ENCODE measurements at regions not wholly inside any gene's neighbourhood (a gene's known extent, or its start where the extent isn't known, plus 50 kb on each side); places are given as distances from the start of the nearest gene placed in this dataset.
A peak's percentile ranks its signal among the peaks of the same experiment; 100 is the strongest.

GRCh38 chr6:130672153-130672552, 155.1 kb upstream of the SMLR1 start:
- H4K20me1 ChIP-seq (ENCODE audit: control insufficient read depth, extremely low read depth, insufficient read depth, low read length) = no peaks in the 10 kb centered on the region
- H3K9me3 ChIP-seq (ENCODE audit: control insufficient read depth, insufficient read depth, low read depth, low read length) = no peaks in the 10 kb centered on the region
- H3K4me3 ChIP-seq (replicated peaks in 1 of 4; ENCODE audit: control extremely low read depth in 1 of 4, insufficient read depth in 1 of 4, low read depth in 3 of 4, low read length in 4 of 4) = no peak overlapping the region
- no peaks in the 10 kb centered on the region for H3K79me2 ChIP-seq (ENCODE audit: control insufficient read depth, insufficient read depth, low read length)
- H3K4me2 ChIP-seq (ENCODE audit: extremely low read depth, insufficient read depth, low read length) = no peak overlapping the region
- H3K9ac ChIP-seq (ENCODE audit: insufficient read depth, low read length) = no peak overlapping the region
- H3K36me3 ChIP-seq (ENCODE audit: control insufficient read depth, insufficient read depth, low read length) = no peaks in the 10 kb centered on the region
- no peak for TF ChIP-seq EZH2 (IDR thresholded peaks at IDR 0.05; ENCODE audit: low read length, missing control alignments)
- TF ChIP-seq, protein P1, sequence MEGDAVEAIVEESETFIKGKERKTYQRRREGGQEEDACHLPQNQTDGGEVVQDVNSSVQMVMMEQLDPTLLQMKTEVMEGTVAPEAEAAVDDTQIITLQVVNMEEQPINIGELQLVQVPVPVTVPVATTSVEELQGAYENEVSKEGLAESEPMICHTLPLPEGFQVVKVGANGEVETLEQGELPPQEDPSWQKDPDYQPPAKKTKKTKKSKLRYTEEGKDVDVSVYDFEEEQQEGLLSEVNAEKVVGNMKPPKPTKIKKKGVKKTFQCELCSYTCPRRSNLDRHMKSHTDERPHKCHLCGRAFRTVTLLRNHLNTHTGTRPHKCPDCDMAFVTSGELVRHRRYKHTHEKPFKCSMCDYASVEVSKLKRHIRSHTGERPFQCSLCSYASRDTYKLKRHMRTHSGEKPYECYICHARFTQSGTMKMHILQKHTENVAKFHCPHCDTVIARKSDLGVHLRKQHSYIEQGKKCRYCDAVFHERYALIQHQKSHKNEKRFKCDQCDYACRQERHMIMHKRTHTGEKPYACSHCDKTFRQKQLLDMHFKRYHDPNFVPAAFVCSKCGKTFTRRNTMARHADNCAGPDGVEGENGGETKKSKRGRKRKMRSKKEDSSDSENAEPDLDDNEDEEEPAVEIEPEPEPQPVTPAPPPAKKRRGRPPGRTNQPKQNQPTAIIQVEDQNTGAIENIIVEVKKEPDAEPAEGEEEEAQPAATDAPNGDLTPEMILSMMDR (conservative IDR thresholded peaks at IDR 0.05 in 1 of 2, IDR thresholded peaks at IDR 0.05 in 1 of 2; ENCODE audit: low read depth in 1 of 2, low read length in 2 of 2) = no peak
- no peaks in the 10 kb centered on the region for H3K27me3 ChIP-seq (ENCODE audit: control insufficient read depth, insufficient read depth, low read length)
- H2AFZ ChIP-seq (ENCODE audit: low read length) = no peak overlapping the region
- DNase-seq (ENCODE audit: low read depth in 2 of 2) = no peak
- H3K4me1 ChIP-seq (ENCODE audit: control insufficient read depth, extremely low read depth, insufficient read depth, low read length) = peaks cover 2% of the 10 kb centered on the region
- H3K27ac ChIP-seq (ENCODE audit: insufficient read depth, low read length) = no peak overlapping the region

DNA sequence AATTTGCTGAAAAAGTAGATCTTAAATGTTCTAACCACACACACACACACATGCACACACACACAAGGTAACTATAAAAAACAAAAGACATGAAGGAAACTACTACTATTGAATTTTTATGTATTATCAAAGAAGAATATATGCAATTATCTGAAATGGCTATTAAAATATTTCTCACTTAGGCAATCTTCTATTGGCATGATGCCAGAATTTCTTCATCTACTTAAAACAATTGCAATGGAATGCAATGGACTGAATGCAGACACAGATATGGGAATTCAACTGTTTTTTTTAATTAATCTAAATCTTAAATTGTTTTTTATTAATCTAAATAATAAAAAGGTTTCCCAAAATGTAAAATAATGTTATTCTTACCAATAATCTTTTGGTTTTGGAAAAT, 152.6 kb upstream of the SMLR1 start:
- Histone ChIP-seq H4K20me1 (ENCODE audit: control insufficient read depth, extremely low read depth, insufficient read depth, low read length) (no peaks in the 10 kb centered on the region), H3K4me3 (replicated peaks in 1 of 4; ENCODE audit: control extremely low read depth in 1 of 4, insufficient read depth in 1 of 4, low read depth in 3 of 4, low read length in 4 of 4) (no peak overlapping the region), H3K4me2 (ENCODE audit: extremely low read depth, insufficient read depth, low read length) (no peak overlapping the region), H3K36me3 (ENCODE audit: control insufficient read depth, insufficient read depth, low read length) (no peaks in the 10 kb centered on the region), H3K79me2 (ENCODE audit: control insufficient read depth, insufficient read depth, low read length) (no peaks in the 10 kb centered on the region), H3K4me1 (ENCODE audit: control insufficient read depth, extremely low read depth, insufficient read depth, low read length) (peaks cover 2% of the 10 kb centered on the region), H3K27ac (ENCODE audit: insufficient read depth, low read length) (no peak overlapping the region), H3K27me3 (ENCODE audit: control insufficient read depth, insufficient read depth, low read length) (no peaks in the 10 kb centered on the region), H2AFZ (ENCODE audit: low read length) (no peak overlapping the region), H3K9ac (ENCODE audit: insufficient read depth, low read length) (no peak overlapping the region), H3K9me3 (ENCODE audit: control insufficient read depth, insufficient read depth, low read depth, low read length) (no peaks in the 10 kb centered on the region)
- DNase-seq (ENCODE audit: low read depth in 2 of 2) = peak in 1 of 2 donors; percentile 57
- TF ChIP-seq, protein P1 (conservative IDR thresholded peaks at IDR 0.05 in 1 of 2, IDR thresholded peaks at IDR 0.05 in 1 of 2; ENCODE audit: low read depth in 1 of 2, low read length in 2 of 2) = no peak
- TF ChIP-seq EZH2 (IDR thresholded peaks at IDR 0.05; ENCODE audit: low read length, missing control alignments) = no peak

- Histone ChIP-seq H3K27ac (ENCODE audit: insufficient read depth, low read length) (no peak overlapping the region), H4K20me1 (ENCODE audit: control insufficient read depth, extremely low read depth, insufficient read depth, low read length) (no peaks in the 10 kb centered on the region), H3K9me3 (ENCODE audit: control insufficient read depth, insufficient read depth, low read depth, low read length) (no peaks in the 10 kb centered on the region), H3K36me3 (ENCODE audit: control insufficient read depth, insufficient read depth, low read length) (no peaks in the 10 kb centered on the region), H3K4me1 (ENCODE audit: control insufficient read depth, extremely low read depth, insufficient read depth, low read length) (peaks cover 3% of the 10 kb centered on the region), H3K27me3 (ENCODE audit: control insufficient read depth, insufficient read depth, low read length) (no peaks in the 10 kb centered on the region), H3K9ac (ENCODE audit: insufficient read depth, low read length) (no peak overlapping the region), H3K4me3 (replicated peaks in 1 of 4; ENCODE audit: control extremely low read depth in 1 of 4, insufficient read depth in 1 of 4, low read depth in 3 of 4, low read length in 4 of 4) (no peak overlapping the region), H3K4me2 (ENCODE audit: extremely low read depth, insufficient read depth, low read length) (peak overlapping the region; percentile 4), H2AFZ (ENCODE audit: low read length) (no peak overlapping the region), H3K79me2 (ENCODE audit: control insufficient read depth, insufficient read depth, low read length) (no peaks in the 10 kb centered on the region)
- TF ChIP-seq, protein P1 (conservative IDR thresholded peaks at IDR 0.05 in 1 of 2, IDR thresholded peaks at IDR 0.05 in 1 of 2; ENCODE audit: low read depth in 1 of 2, low read length in 2 of 2) = no peak
- TF ChIP-seq EZH2 (IDR thresholded peaks at IDR 0.05; ENCODE audit: low read length, missing control alignments) = no peak
- DNase-seq (ENCODE audit: low read depth in 2 of 2) = peak; percentile 78 to 79
Observed at GRCh38 chr6:130675072-130675471, 152.1 kb upstream of the SMLR1 start.
